Upper lobe of left lung (tissue), 4 donors: ENCODE measurements at regions not wholly inside any gene's neighbourhood (a gene's known extent, or its start where the extent isn't known, plus 50 kb on each side); places are given as distances from the start of the nearest gene placed in this dataset.

Experiments used
- EP300 ChIP-seq, 4 donors: sonication (generic); formaldehyde crosslinking; IDR thresholded peaks; one replicate each; pipeline ENCODE4 v1.5.1; 2017; ENCODE audit warnings: antibody characterized with exemption in 4 of 4, control low read depth in 2 of 4
- POLR2AphosphoS5 ChIP-seq, 2 donors: sonication (generic); formaldehyde crosslinking; IDR thresholded peaks; one replicate each; pipeline ENCODE4 v1.5.1; 2017; ENCODE audit warnings: antibody characterized with exemption in 2 of 2
- TF ChIP-seq, protein P1 (sequence below), 6 experiments: fragments of 450-650 bp in 4 of 6; fragments of 200-600 bp in 2 of 6; sonication (generic) in 2 of 6; IDR thresholded peaks; one replicate each; pipeline ENCODE4 v1.5.1; 2016 to 2019; ENCODE audit warnings: antibody characterized with exemption in 6 of 6

- TF ChIP-seq, protein P1, sequence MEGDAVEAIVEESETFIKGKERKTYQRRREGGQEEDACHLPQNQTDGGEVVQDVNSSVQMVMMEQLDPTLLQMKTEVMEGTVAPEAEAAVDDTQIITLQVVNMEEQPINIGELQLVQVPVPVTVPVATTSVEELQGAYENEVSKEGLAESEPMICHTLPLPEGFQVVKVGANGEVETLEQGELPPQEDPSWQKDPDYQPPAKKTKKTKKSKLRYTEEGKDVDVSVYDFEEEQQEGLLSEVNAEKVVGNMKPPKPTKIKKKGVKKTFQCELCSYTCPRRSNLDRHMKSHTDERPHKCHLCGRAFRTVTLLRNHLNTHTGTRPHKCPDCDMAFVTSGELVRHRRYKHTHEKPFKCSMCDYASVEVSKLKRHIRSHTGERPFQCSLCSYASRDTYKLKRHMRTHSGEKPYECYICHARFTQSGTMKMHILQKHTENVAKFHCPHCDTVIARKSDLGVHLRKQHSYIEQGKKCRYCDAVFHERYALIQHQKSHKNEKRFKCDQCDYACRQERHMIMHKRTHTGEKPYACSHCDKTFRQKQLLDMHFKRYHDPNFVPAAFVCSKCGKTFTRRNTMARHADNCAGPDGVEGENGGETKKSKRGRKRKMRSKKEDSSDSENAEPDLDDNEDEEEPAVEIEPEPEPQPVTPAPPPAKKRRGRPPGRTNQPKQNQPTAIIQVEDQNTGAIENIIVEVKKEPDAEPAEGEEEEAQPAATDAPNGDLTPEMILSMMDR (IDR thresholded peaks at IDR 0.05) = no peak
- TF ChIP-seq POLR2AphosphoS5 (IDR thresholded peaks at IDR 0.05) = no peak
- TF ChIP-seq EP300 (IDR thresholded peaks at IDR 0.05) = no peak
Measured at GRCh38 chr19:46953955-46954501, 65.6 kb upstream of the NPAS1 start.
